Keratinocyte (primary cell): ENCODE measurements at regions not wholly inside any gene's neighbourhood (a gene's known extent, or its start where the extent isn't known, plus 50 kb on each side); places are given as distances from the start of the nearest gene placed in this dataset.

Source experiments
- DNase-seq: peaks from one replicate; pipeline ENCODE4 v3.0.0-alpha.2; 2011; ENCODE audit warnings: low read depth, missing footprints, low spot score
- FAIRE-seq: peaks from 2 replicates; lab custom pipeline; 2011; peaks lifted over from hg19 to GRCh38; lab: Jason Lieb, UNC
- H2AFZ ChIP-seq: 2 replicates; pipeline ENCODE4 v1.6.0; 2012; ENCODE audit warnings: low read length, control low read depth, inconsistent platforms; ENCODE audit not compliant: control insufficient read depth
- H3K27ac ChIP-seq: 2 replicates; pipeline ENCODE4 v1.5.1; 2011; ENCODE audit warnings: low read length; ENCODE audit not compliant: control insufficient read depth, insufficient read depth
- H3K27me3 ChIP-seq: 3 replicates; pipeline ENCODE4 v1.6.0; 2011; ENCODE audit warnings: low read length; ENCODE audit not compliant: control insufficient read depth, insufficient read depth; ENCODE audit errors: extremely low read depth
- H3K36me3 ChIP-seq, 2 experiments: 2 replicates in 1 of 2; 3 replicates in 1 of 2; pipeline ENCODE4 v1.5.1; 2011; ENCODE audit warnings: low read length in 2 of 2, mild to moderate bottlenecking in 1 of 2; ENCODE audit not compliant: control insufficient read depth in 2 of 2, insufficient read depth in 2 of 2; ENCODE audit errors: extremely low read depth in 1 of 2
- H3K4me1 ChIP-seq: 3 replicates; pipeline ENCODE4 v1.5.1; 2011; ENCODE audit warnings: low read length; ENCODE audit not compliant: control insufficient read depth, insufficient read depth; ENCODE audit errors: extremely low read depth
- H3K4me2 ChIP-seq: 3 replicates; pipeline ENCODE4 v1.6.0; 2011; ENCODE audit warnings: low read depth, low read length; ENCODE audit not compliant: control insufficient read depth, insufficient read depth; ENCODE audit errors: extremely low read depth
- H3K4me3 ChIP-seq, 3 experiments: fragments of 200-600 bp in 1 of 3; sonication (generic) in 1 of 3; 2 replicates in 2 of 3; 3 replicates in 1 of 3; pipeline ENCODE4 v1.5.1; 2011 to 2016; ENCODE audit warnings: low read length in 3 of 3, mild to moderate bottlenecking in 3 of 3, control low read depth in 2 of 3, inconsistent platforms in 1 of 3, low read depth in 1 of 3, mixed read lengths in 1 of 3, mixed run types in 1 of 3, moderate library complexity in 1 of 3; ENCODE audit not compliant: control insufficient read depth in 2 of 3, insufficient read depth in 2 of 3; ENCODE audit errors: extremely low read depth in 1 of 3
- H3K79me2 ChIP-seq: 2 replicates; pipeline ENCODE4 v1.6.0; 2012; ENCODE audit warnings: low read length; ENCODE audit not compliant: control insufficient read depth, insufficient read depth
- H3K9ac ChIP-seq: 3 replicates; pipeline ENCODE4 v1.6.0; 2011; ENCODE audit warnings: low read length; ENCODE audit not compliant: control insufficient read depth, insufficient read depth; ENCODE audit errors: extremely low read depth
- H3K9me1 ChIP-seq: 3 replicates; pipeline ENCODE4 v1.6.0; 2011; ENCODE audit warnings: low read length; ENCODE audit not compliant: control insufficient read depth, insufficient read depth; ENCODE audit errors: extremely low read depth
- H3K9me3 ChIP-seq: 2 replicates; pipeline ENCODE4 v1.5.1; 2012; ENCODE audit warnings: low read depth, low read length; ENCODE audit not compliant: control insufficient read depth
- H4K20me1 ChIP-seq: 3 replicates; pipeline ENCODE4 v1.6.0; 2011; ENCODE audit warnings: low read length; ENCODE audit not compliant: control insufficient read depth, insufficient read depth; ENCODE audit errors: extremely low read depth
- CTCF ChIP-seq, 3 experiments: IDR thresholded peaks in 1 of 3; conservative IDR thresholded peaks in 1 of 3; optimal IDR thresholded peaks in 1 of 3; 2 replicates in 2 of 3; 3 replicates in 1 of 3; pipeline versions ENCODE3 to v1.5.1; 2011; ENCODE audit warnings: low read length in 3 of 3, mild to moderate bottlenecking in 3 of 3, moderate library complexity in 2 of 3, control low read depth in 1 of 3, inconsistent platforms in 1 of 3; ENCODE audit not compliant: insufficient read depth in 2 of 3; ENCODE audit errors: extremely low read depth in 1 of 3
- EZH2 ChIP-seq: IDR thresholded peaks from one replicate; pipeline ENCODE4 v1.6.1; 2012; ENCODE audit warnings: inconsistent platforms, mild to moderate bottlenecking, low read length, moderate library complexity
- dilution Hi-C: fragments of 300-500 bp; cut with MboI; formaldehyde crosslinking; loops from one replicate; pipeline ENCODE4 v1.7.0; 2020; ENCODE audit warnings: low sequenced_read_pairs; ENCODE audit not compliant: extremely low pct_ligation_motif_present

- no peak overlapping the region for H3K4me3 ChIP-seq
- dilution Hi-C loops = loop anchor here (25.0 kb wide), 1 partner anchor 255 kb away; no protein-coding TSS in a partner anchor
- no peaks in the 10 kb centered on the region for H3K4me1 ChIP-seq
- no peak for TF ChIP-seq EZH2
- TF ChIP-seq CTCF (optimal IDR thresholded peaks at IDR 0.05 in 1 of 3, IDR thresholded peaks at IDR 0.05 in 1 of 3, conservative IDR thresholded peaks at IDR 0.05 in 1 of 3; ENCODE audit: extremely low read depth in 1 of 3, insufficient read depth in 2 of 3, low read length in 3 of 3) = no peak
- H2AFZ ChIP-seq = no peak overlapping the region
- no peak overlapping the region for H3K4me2 ChIP-seq
- FAIRE-seq (no peak), DNase-seq (no peak)
- H3K9ac ChIP-seq = no peak overlapping the region
- no peaks in the 10 kb centered on the region for H3K27me3 ChIP-seq
- no peak overlapping the region for H3K27ac ChIP-seq
- H3K9me1 ChIP-seq = no peaks in the 10 kb centered on the region
- H3K79me2 ChIP-seq = no peaks in the 10 kb centered on the region
- no peaks in the 10 kb centered on the region for H4K20me1 ChIP-seq
- no peaks in the 10 kb centered on the region for H3K36me3 ChIP-seq
- no peaks in the 10 kb centered on the region for H3K9me3 ChIP-seq
Measured at GRCh38 chr7:25842201-25842733, 309.7 kb upstream of the NFE2L3 start.

GRCh38 chr7:25843467-25843866, 308.5 kb upstream of the NFE2L3 start:
- TF ChIP-seq EZH2 = no peak
- peak in 1 of 3 experiments; percentile 25 for TF ChIP-seq CTCF (optimal IDR thresholded peaks at IDR 0.05 in 1 of 3, IDR thresholded peaks at IDR 0.05 in 1 of 3, conservative IDR thresholded peaks at IDR 0.05 in 1 of 3; ENCODE audit: extremely low read depth in 1 of 3, insufficient read depth in 2 of 3, low read length in 3 of 3)
- no peak for FAIRE-seq
- H3K9ac ChIP-seq = no peak overlapping the region
- H3K9me1 ChIP-seq = no peaks in the 10 kb centered on the region
- H4K20me1 ChIP-seq = no peaks in the 10 kb centered on the region
- no peaks in the 10 kb centered on the region for H3K9me3 ChIP-seq
- no peak for DNase-seq
- H3K27me3 ChIP-seq = no peaks in the 10 kb centered on the region
- dilution Hi-C loops = loop anchor here (25.0 kb wide), 1 partner anchor 256 kb away; no protein-coding TSS in a partner anchor
- H3K4me1 ChIP-seq = no peaks in the 10 kb centered on the region
- H3K36me3 ChIP-seq = no peaks in the 10 kb centered on the region
- H3K27ac ChIP-seq = no peak overlapping the region
- H2AFZ ChIP-seq = no peak overlapping the region
- H3K79me2 ChIP-seq = no peaks in the 10 kb centered on the region
- H3K4me2 ChIP-seq = no peak overlapping the region
- no peak overlapping the region for H3K4me3 ChIP-seq
